ENCODE measurements at regions not wholly inside any gene's neighbourhood (a gene's known extent, or its start where the extent isn't known, plus 50 kb on each side); places are given as distances from the start of the nearest gene placed in this dataset.

- DNase-seq = no peak
These were observed 225.5 kb downstream of the OSR1 start for GRCh38 chr2:19132967-19133366.

GRCh38 chr2:19131871-19132270 is 226.6 kb downstream of the OSR1 start:
- DNase-seq = no peak

GRCh38 chr2:19128148-19128547 is 230.3 kb downstream of the OSR1 start:
- DNase-seq = no peak

GRCh38 chr2:19127616-19128015 is 230.8 kb downstream of the OSR1 start:
- DNase-seq = no peak

GRCh38 chr2:19125901-19126680 is 232.3 kb downstream of the OSR1 start:
- no peak for DNase-seq

- no peak for DNase-seq
These were observed 234.3 kb downstream of the OSR1 start for GRCh38 chr2:19124135-19124534.

- no peak for DNase-seq
These were observed 234.9 kb downstream of the OSR1 start for GRCh38 chr2:19123556-19123955.

- DNase-seq = no peak
These were observed 236.2 kb downstream of the OSR1 start for GRCh38 chr2:19122220-19122619.

- no peak for DNase-seq
These were observed 237.3 kb downstream of the OSR1 start for GRCh38 chr2:19120941-19121750.

GRCh38 chr2:19120181-19120580 is 238.2 kb downstream of the OSR1 start:
- DNase-seq = no peak

GRCh38 chr2:19119326-19120001 is 239.0 kb downstream of the OSR1 start:
- no peak for DNase-seq

GRCh38 chr2:19116918-19117317 is 241.5 kb downstream of the OSR1 start:
- DNase-seq = no peak

GRCh38 chr2:19114754-19115231 is 243.6 kb downstream of the OSR1 start:
- no peak for DNase-seq

- no peak for DNase-seq
These were observed 244.3 kb downstream of the OSR1 start for GRCh38 chr2:19114126-19114525.

- no peak for DNase-seq
These were observed 247.1 kb downstream of the OSR1 start for GRCh38 chr2:19111354-19111753.

- DNase-seq = no peak
These were observed 248.9 kb downstream of the OSR1 start for GRCh38 chr2:19109518-19109917.

GRCh38 chr2:19106376-19106775 is 252.0 kb downstream of the OSR1 start:
- no peak for DNase-seq

- DNase-seq = no peak
These were observed 253.9 kb downstream of the OSR1 start for GRCh38 chr2:19104503-19104902.

GRCh38 chr2:19102696-19103423 is 255.6 kb downstream of the OSR1 start:
- no peak for DNase-seq

- no peak for DNase-seq
These were observed 256.5 kb downstream of the OSR1 start for GRCh38 chr2:19101968-19102367.

- DNase-seq = no peak
These were observed 257.9 kb downstream of the OSR1 start for GRCh38 chr2:19100570-19100969.

GRCh38 chr2:19099181-19099580 is 259.2 kb downstream of the OSR1 start:
- no peak for DNase-seq

All from stimulated activated naive CD4-positive, alpha-beta T cell (primary cell).